Upper lobe of left lung (tissue), 6 donors: ENCODE measurements at regions not wholly inside any gene's neighbourhood (a gene's known extent, or its start where the extent isn't known, plus 50 kb on each side); places are given as distances from the start of the nearest gene placed in this dataset.
"Not testable (repeated sequence)": the region's sequence is repeated elsewhere in the genome, so short reads cannot be mapped to it uniquely, and the experiment has no call there.

ENCODE experiments used
- ATAC-seq, 2 donors: fragments of 200-7000 bp; cut with Tn5 transposase; one replicate each; pipeline ENCODE4 v1.9.1; 2022; ENCODE audit warnings: mild to moderate bottlenecking in 2 of 2, moderate library complexity in 2 of 2; ENCODE audit not compliant: low FRiP score in 2 of 2
- DNase-seq, 2 donors: peaks; one replicate each; pipeline ENCODE4 v3.0.0-alpha.2; 2019 to 2020
- H3K27ac ChIP-seq, 4 donors: fragments of 200-600 bp; sonication (generic); one replicate each; pipeline ENCODE4 v1.5.1; 2016 to 2019
- H3K27me3 ChIP-seq, 4 donors: fragments of 200-600 bp; sonication (generic); one replicate each; pipeline ENCODE4 v1.5.1; 2017 to 2019
- H3K36me3 ChIP-seq, 4 donors: fragments of 200-600 bp; sonication (generic); one replicate each; pipeline ENCODE4 v1.5.1; 2016 to 2019
- H3K4me1 ChIP-seq, 4 donors: fragments of 200-600 bp; sonication (generic); one replicate each; pipeline ENCODE4 v1.5.1; 2018 to 2019
- H3K4me3 ChIP-seq, 4 donors: fragments of 200-600 bp; sonication (generic); one replicate each; pipeline ENCODE4 v1.5.1; 2017 to 2019; ENCODE audit warnings: mild to moderate bottlenecking in 2 of 4, moderate library complexity in 1 of 4
- H3K9me3 ChIP-seq, 4 donors: fragments of 200-600 bp; sonication (generic); one replicate each; pipeline ENCODE4 v1.5.1; 2018 to 2019
- CTCF ChIP-seq, 6 experiments: fragments of 450-650 bp in 4 of 6; fragments of 200-600 bp in 2 of 6; sonication (generic) in 2 of 6; IDR thresholded peaks; one replicate each; pipeline ENCODE4 v1.5.1; 2016 to 2019; ENCODE audit warnings: antibody characterized with exemption in 6 of 6
- EP300 ChIP-seq, 4 donors: sonication (generic); formaldehyde crosslinking; IDR thresholded peaks; one replicate each; pipeline ENCODE4 v1.5.1; 2017; ENCODE audit warnings: antibody characterized with exemption in 4 of 4, control low read depth in 2 of 4
- POLR2A ChIP-seq, 4 donors: fragments of 450-650 bp; IDR thresholded peaks; one replicate each; pipeline ENCODE4 v1.5.1; 2016 to 2017; ENCODE audit warnings: antibody characterized with exemption in 4 of 4, mild to moderate bottlenecking in 2 of 4
- POLR2AphosphoS5 ChIP-seq, 2 donors: sonication (generic); formaldehyde crosslinking; IDR thresholded peaks; one replicate each; pipeline ENCODE4 v1.5.1; 2017; ENCODE audit warnings: antibody characterized with exemption in 2 of 2
- WGBS, 2 donors: methylation state at CpG; one replicate each; pipeline ENCODE4 v1.1.5; 2017 to 2018; 5-methylcytosine and 5-hydroxymethylcytosine counted together
- donor health status: DM: no; HTN: no; CAD: no; lungs with moderate emphysema.
- donor health status: DM: no; HTN: yes; CAD: no; lungs with severe emphysema.

- Histone ChIP-seq H3K27me3 (no peaks in the 10 kb centered on the region), H3K4me3 (no peak overlapping the region), H3K27ac (no peak overlapping the region), H3K9me3 (no peaks in the 10 kb centered on the region), H3K4me1 (peaks cover 0 to 7% (median 3%) of the 10 kb centered on the region in 4 donors), H3K36me3 (no peaks in the 10 kb centered on the region)
- no peak for TF ChIP-seq POLR2A (IDR thresholded peaks at IDR 0.05)
- TF ChIP-seq POLR2AphosphoS5 (IDR thresholded peaks at IDR 0.05), result no peak
- no peak for TF ChIP-seq CTCF (IDR thresholded peaks at IDR 0.05)
- no peak for TF ChIP-seq EP300 (IDR thresholded peaks at IDR 0.05)
- no peak for DNase-seq
- WGBS, 2 donors, result 94 to 96% methylated on average over 6 of the region's 6 CpGs
- no peak for ATAC-seq
Measured at GRCh38 chr1:67551375-67551774, 121.2 kb upstream of the SERBP1 start.

- no peaks in the 10 kb centered on the region for H3K27me3 ChIP-seq
- H3K9me3 ChIP-seq, result no peaks in the 10 kb centered on the region
- no peak overlapping the region for H3K4me3 ChIP-seq
- no peak overlapping the region for H3K27ac ChIP-seq
- 63 to 76% methylated on average over 1 to 3 of the region's 3 CpGs for WGBS, 2 donors
- no peak for DNase-seq
- H3K4me1 ChIP-seq, result peaks cover 0 to 7% (median 3%) of the 10 kb centered on the region in 4 donors
- H3K36me3 ChIP-seq, result no peaks in the 10 kb centered on the region
- ATAC-seq, result no peak
- TF ChIP-seq CTCF (IDR thresholded peaks at IDR 0.05), result no peak
- TF ChIP-seq POLR2AphosphoS5 (IDR thresholded peaks at IDR 0.05), result no peak
- TF ChIP-seq EP300 (IDR thresholded peaks at IDR 0.05), result no peak
- TF ChIP-seq POLR2A (IDR thresholded peaks at IDR 0.05), result no peak
Measured at GRCh38 chr1:67552336-67552759, 122.1 kb upstream of the SERBP1 start.

GRCh38 chr1:67554204-67554603, 124.0 kb upstream of the SERBP1 start:
- DNase-seq, H3K27ac ChIP-seq, H3K9me3 ChIP-seq, H3K4me1 ChIP-seq, H3K27me3 ChIP-seq, ATAC-seq, H3K36me3 ChIP-seq, H3K4me3 ChIP-seq: not testable (repeated sequence)
- WGBS, 2 donors, result 91 to 96% methylated on average over 5 of the region's 5 CpGs

- no peaks in the 10 kb centered on the region for H3K27me3 ChIP-seq
- ATAC-seq (peak in 1 of 2 donors; percentile 41), DNase-seq (no peak)
- 53 to 63% methylated on average over 15 of the region's 15 CpGs for WGBS, 2 donors
- H3K4me1 ChIP-seq, result peaks cover 0 to 7% (median 3%) of the 10 kb centered on the region in 4 donors
- TF ChIP-seq POLR2AphosphoS5 (IDR thresholded peaks at IDR 0.05) (no peak), EP300 (IDR thresholded peaks at IDR 0.05) (no peak), POLR2A (IDR thresholded peaks at IDR 0.05) (no peak), CTCF (IDR thresholded peaks at IDR 0.05) (no peak)
- no peak overlapping the region for H3K4me3 ChIP-seq
- no peaks in the 10 kb centered on the region for H3K9me3 ChIP-seq
- no peak overlapping the region for H3K27ac ChIP-seq
- H3K36me3 ChIP-seq, result no peaks in the 10 kb centered on the region
Measured at GRCh38 chr1:67555461-67556296, 125.5 kb upstream of the SERBP1 start.

- TF ChIP-seq CTCF (IDR thresholded peaks at IDR 0.05) (no peak), POLR2A (IDR thresholded peaks at IDR 0.05) (no peak), EP300 (IDR thresholded peaks at IDR 0.05) (no peak), POLR2AphosphoS5 (IDR thresholded peaks at IDR 0.05) (no peak)
- H3K4me3 ChIP-seq, result no peak overlapping the region
- no peaks in the 10 kb centered on the region for H3K27me3 ChIP-seq
- no peak for DNase-seq
- no peaks in the 10 kb centered on the region for H3K9me3 ChIP-seq
- peaks cover 3 to 14% (median 7%) of the 10 kb centered on the region in 4 donors for H3K4me1 ChIP-seq
- no peaks in the 10 kb centered on the region for H3K36me3 ChIP-seq
- no peak overlapping the region for H3K27ac ChIP-seq
- no peak for ATAC-seq
- 49 to 58% methylated on average over 5 of the region's 5 CpGs for WGBS, 2 donors
Measured at GRCh38 chr1:67556297-67556900, 126.2 kb upstream of the SERBP1 start.
